Osteocyte (in vitro differentiated cells): ENCODE measurements at regions not wholly inside any gene's neighbourhood (a gene's known extent, or its start where the extent isn't known, plus 50 kb on each side); places are given as distances from the start of the nearest gene placed in this dataset.
A peak's percentile ranks its signal among the peaks of the same experiment; 100 is the strongest.

Experiments used
- DNase-seq: peaks from one replicate; pipeline ENCODE4 v3.0.0; 2021; ENCODE audit warnings: mixed read lengths; ENCODE audit not compliant: unreplicated experiment; ENCODE audit errors: extremely low spot score
- H3K27ac Mint-ChIP-seq: one replicate; pipeline ENCODE4 v1.8.0; 2021; ENCODE audit warnings: mild to moderate bottlenecking, mixed read lengths; ENCODE audit not compliant: unreplicated experiment
- H3K27me3 Mint-ChIP-seq: one replicate; pipeline ENCODE4 v1.8.0; 2021; ENCODE audit warnings: mixed read lengths; ENCODE audit not compliant: unreplicated experiment
- H3K36me3 Mint-ChIP-seq: one replicate; pipeline ENCODE4 v1.8.0; 2021; ENCODE audit warnings: mixed read lengths; ENCODE audit not compliant: unreplicated experiment
- H3K4me1 Mint-ChIP-seq: one replicate; pipeline ENCODE4 v1.8.0; 2021; ENCODE audit warnings: mixed read lengths; ENCODE audit not compliant: unreplicated experiment
- H3K4me3 Mint-ChIP-seq: one replicate; pipeline ENCODE4 v1.8.0; 2021; ENCODE audit warnings: mild to moderate bottlenecking, moderate library complexity, mixed read lengths; ENCODE audit not compliant: unreplicated experiment
- H3K9me3 Mint-ChIP-seq: one replicate; pipeline ENCODE4 v1.8.0; 2021; ENCODE audit warnings: mixed read lengths; ENCODE audit not compliant: unreplicated experiment
- CTCF ChIP-seq: fragments of 200-600 bp; sonication (generic); IDR thresholded peaks from 2 replicates; pipeline ENCODE4 v1.5.0; 2021; ENCODE audit warnings: antibody characterized with exemption, mild to moderate bottlenecking, moderate library complexity

GRCh38 chr21:19433623-19434022 lies 1030.0 kb upstream of the TMPRSS15 start:
- H3K4me1 Mint-ChIP-seq: peaks cover 8% of the 10 kb centered on the region
- no peak overlapping the region for H3K4me3 Mint-ChIP-seq
- TF ChIP-seq CTCF: no peak
- H3K27ac Mint-ChIP-seq: no peak overlapping the region
- DNase-seq: no peak
- peaks cover 27% of the 10 kb centered on the region for H3K9me3 Mint-ChIP-seq
- H3K36me3 Mint-ChIP-seq: no peaks in the 10 kb centered on the region
- H3K27me3 Mint-ChIP-seq: no peaks in the 10 kb centered on the region

GRCh38 chr21:19440792-19441655 lies 1037.4 kb upstream of the TMPRSS15 start:
- H3K27me3 Mint-ChIP-seq: no peaks in the 10 kb centered on the region
- no peak overlapping the region for H3K4me3 Mint-ChIP-seq
- no peak overlapping the region for H3K27ac Mint-ChIP-seq
- peaks cover 9% of the 10 kb centered on the region for H3K9me3 Mint-ChIP-seq
- no peak for DNase-seq
- no peak for TF ChIP-seq CTCF
- no peaks in the 10 kb centered on the region for H3K36me3 Mint-ChIP-seq
- peaks cover 9% of the 10 kb centered on the region for H3K4me1 Mint-ChIP-seq

GRCh38 chr21:19458295-19458694 lies 1054.7 kb upstream of the TMPRSS15 start:
- Mint-ChIP-seq H3K36me3 (no peaks in the 10 kb centered on the region), H3K27me3 (no peaks in the 10 kb centered on the region), H3K9me3 (no peaks in the 10 kb centered on the region), H3K27ac (no peak overlapping the region), H3K4me1 (peaks cover 26% of the 10 kb centered on the region), H3K4me3 (no peak overlapping the region)
- DNase-seq: no peak
- TF ChIP-seq CTCF: no peak

- TF ChIP-seq CTCF: no peak
- H3K4me1 Mint-ChIP-seq: peaks cover 16% of the 10 kb centered on the region
- DNase-seq: no peak
- no peaks in the 10 kb centered on the region for H3K9me3 Mint-ChIP-seq
- peak overlapping the region; percentile 49 for H3K27ac Mint-ChIP-seq
- no peaks in the 10 kb centered on the region for H3K36me3 Mint-ChIP-seq
- H3K27me3 Mint-ChIP-seq: no peaks in the 10 kb centered on the region
- H3K4me3 Mint-ChIP-seq: no peak overlapping the region
These were observed 1058.1 kb upstream of the TMPRSS15 start for GRCh38 chr21:19461481-19462205.

- Mint-ChIP-seq H3K4me1 (peaks cover 18% of the 10 kb centered on the region), H3K27ac (no peak overlapping the region), H3K4me3 (no peak overlapping the region), H3K36me3 (no peaks in the 10 kb centered on the region), H3K27me3 (no peaks in the 10 kb centered on the region), H3K9me3 (no peaks in the 10 kb centered on the region)
- no peak for TF ChIP-seq CTCF
- DNase-seq: no peak
These were observed 1060.4 kb upstream of the TMPRSS15 start for GRCh38 chr21:19463966-19464365.
